ENCODE measurements at regions not wholly inside any gene's neighbourhood (a gene's known extent, or its start where the extent isn't known, plus 50 kb on each side); places are given as distances from the start of the nearest gene placed in this dataset.

- H3K9me3 ChIP-seq: no peaks in the 10 kb centered on the region
- H3K27me3 ChIP-seq: no peaks in the 10 kb centered on the region
- no peaks in the 10 kb centered on the region for H3K4me1 ChIP-seq
- no peak for TF ChIP-seq CTCF (IDR thresholded peaks at IDR 0.05)
- H3K4me3 ChIP-seq: no peak overlapping the region
- no peak overlapping the region for H3K27ac ChIP-seq
- no peaks in the 10 kb centered on the region for H3K36me3 ChIP-seq
- no peak for DNase-seq (ENCODE audit: low spot score)
Measured at GRCh38 chr1:228997721-228998144, 262.5 kb downstream of the RHOU start.

- H3K4me3 ChIP-seq: no peak overlapping the region
- no peak overlapping the region for H3K27ac ChIP-seq
- no peak for TF ChIP-seq CTCF (IDR thresholded peaks at IDR 0.05)
- H3K9me3 ChIP-seq: no peaks in the 10 kb centered on the region
- no peaks in the 10 kb centered on the region for H3K36me3 ChIP-seq
- no peaks in the 10 kb centered on the region for H3K27me3 ChIP-seq
- no peaks in the 10 kb centered on the region for H3K4me1 ChIP-seq
- no peak for DNase-seq (ENCODE audit: low spot score)
Measured at GRCh38 chr1:228998179-228998578, 262.9 kb downstream of the RHOU start.

GRCh38 chr1:228999446-229000170, 264.3 kb downstream of the RHOU start:
- Histone ChIP-seq H3K27ac (no peak overlapping the region), H3K9me3 (no peaks in the 10 kb centered on the region), H3K4me3 (no peak overlapping the region), H3K4me1 (peaks cover 0 to 7% of the 10 kb centered on the region in 2 donors), H3K36me3 (no peaks in the 10 kb centered on the region), H3K27me3 (no peaks in the 10 kb centered on the region)
- no peak for TF ChIP-seq CTCF (IDR thresholded peaks at IDR 0.05)
- DNase-seq (ENCODE audit: low spot score): no peak

GRCh38 chr1:229000187-229000586, 264.9 kb downstream of the RHOU start:
- no peak for TF ChIP-seq CTCF (IDR thresholded peaks at IDR 0.05)
- Histone ChIP-seq H3K4me3 (no peak overlapping the region), H3K9me3 (no peaks in the 10 kb centered on the region), H3K36me3 (no peaks in the 10 kb centered on the region), H3K27ac (no peak overlapping the region), H3K4me1 (peaks cover 0 to 7% of the 10 kb centered on the region in 2 donors), H3K27me3 (no peaks in the 10 kb centered on the region)
- no peak for DNase-seq (ENCODE audit: low spot score)

- H3K27ac ChIP-seq: no peak overlapping the region
- H3K4me1 ChIP-seq: peaks cover 0 to 7% of the 10 kb centered on the region in 2 donors
- no peaks in the 10 kb centered on the region for H3K9me3 ChIP-seq
- no peak overlapping the region for H3K4me3 ChIP-seq
- DNase-seq (ENCODE audit: low spot score): no peak
- TF ChIP-seq CTCF (IDR thresholded peaks at IDR 0.05): no peak
- no peaks in the 10 kb centered on the region for H3K27me3 ChIP-seq
- H3K36me3 ChIP-seq: no peaks in the 10 kb centered on the region
Measured at GRCh38 chr1:229001467-229002011, 266.3 kb downstream of the RHOU start.
